ENCODE measurements at regions not wholly inside any gene's neighbourhood (a gene's known extent, or its start where the extent isn't known, plus 50 kb on each side); places are given as distances from the start of the nearest gene placed in this dataset.
"Not testable (repeated sequence)": the region's sequence is repeated elsewhere in the genome, so short reads cannot be mapped to it uniquely, and the experiment has no call there.

GRCh38 chr21:16427587-16428087 is 697.9 kb downstream of the USP25 start:
- H3K27ac Mint-ChIP-seq = no peak overlapping the region
- no peak overlapping the region for H3K4me3 Mint-ChIP-seq
- H3K9me3 Mint-ChIP-seq = peaks cover 8% of the 10 kb centered on the region
- H3K4me1 Mint-ChIP-seq (ENCODE audit: low read depth) = no peaks in the 10 kb centered on the region
- no peaks in the 10 kb centered on the region for H3K36me3 Mint-ChIP-seq (ENCODE audit: low read depth)
- no peaks in the 10 kb centered on the region for H3K27me3 Mint-ChIP-seq (ENCODE audit: low read depth)
- DNase-seq (ENCODE audit: low spot score) = no peak

DNA sequence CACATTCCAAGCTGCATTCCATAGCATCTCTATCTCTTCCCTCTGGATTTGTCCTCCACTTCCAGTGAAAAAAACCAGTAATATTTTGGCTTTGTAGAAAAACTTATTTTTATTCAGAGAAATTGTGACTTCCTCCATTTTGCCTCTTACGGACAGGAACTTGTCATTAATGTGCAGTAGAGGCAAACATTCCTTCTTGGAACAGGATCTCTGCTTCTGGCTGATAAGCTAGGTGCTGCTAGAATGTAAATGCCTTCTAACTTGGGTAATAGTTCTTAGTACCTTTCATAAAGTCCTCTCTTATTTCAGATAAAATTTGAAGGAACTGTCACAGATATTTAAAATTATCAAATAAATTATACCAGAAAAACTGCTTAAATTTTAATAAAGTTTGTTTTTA is 707.8 kb downstream of the USP25 start:
- H3K9me3 Mint-ChIP-seq = peaks cover 2% of the 10 kb centered on the region
- H3K27me3 Mint-ChIP-seq (ENCODE audit: low read depth) = no peaks in the 10 kb centered on the region
- no peaks in the 10 kb centered on the region for H3K4me1 Mint-ChIP-seq (ENCODE audit: low read depth)
- H3K4me3 Mint-ChIP-seq = no peak overlapping the region
- no peaks in the 10 kb centered on the region for H3K36me3 Mint-ChIP-seq (ENCODE audit: low read depth)
- no peak overlapping the region for H3K27ac Mint-ChIP-seq
- DNase-seq (ENCODE audit: low spot score) = no peak

GRCh38 chr21:16438761-16439160 is 709.0 kb downstream of the USP25 start:
- H3K27me3 Mint-ChIP-seq (ENCODE audit: low read depth) = no peaks in the 10 kb centered on the region
- H3K4me3 Mint-ChIP-seq = no peak overlapping the region
- H3K27ac Mint-ChIP-seq = no peak overlapping the region
- H3K4me1 Mint-ChIP-seq (ENCODE audit: low read depth) = no peaks in the 10 kb centered on the region
- DNase-seq (ENCODE audit: low spot score) = no peak
- H3K9me3 Mint-ChIP-seq = peaks cover 3% of the 10 kb centered on the region
- no peaks in the 10 kb centered on the region for H3K36me3 Mint-ChIP-seq (ENCODE audit: low read depth)

DNA sequence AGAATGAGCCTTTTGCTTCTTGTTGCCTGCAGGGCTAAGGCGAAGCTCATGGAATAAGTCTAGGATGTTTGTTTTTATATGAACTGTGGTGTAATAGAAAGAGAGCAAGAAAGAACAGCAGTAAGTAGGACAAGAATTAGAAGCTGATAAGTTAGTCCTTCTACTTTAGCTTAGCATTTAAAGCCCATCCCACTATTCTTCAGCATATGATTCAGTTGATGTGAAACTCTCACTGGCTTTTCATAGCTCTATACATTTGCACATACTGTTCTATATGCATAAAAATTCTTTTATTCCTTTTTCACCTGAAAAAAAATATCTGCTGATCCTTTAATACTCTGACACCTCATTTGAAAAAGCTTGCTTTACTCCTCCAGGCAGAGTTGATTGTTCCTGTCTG is 712.0 kb downstream of the USP25 start:
- Mint-ChIP-seq H3K36me3 (ENCODE audit: low read depth) (no peaks in the 10 kb centered on the region), H3K9me3 (peaks cover 9% of the 10 kb centered on the region), H3K27me3 (ENCODE audit: low read depth) (no peaks in the 10 kb centered on the region), H3K4me3 (no peak overlapping the region), H3K4me1 (ENCODE audit: low read depth) (no peaks in the 10 kb centered on the region), H3K27ac (no peak overlapping the region)
- no peak for DNase-seq (ENCODE audit: low spot score)

DNA sequence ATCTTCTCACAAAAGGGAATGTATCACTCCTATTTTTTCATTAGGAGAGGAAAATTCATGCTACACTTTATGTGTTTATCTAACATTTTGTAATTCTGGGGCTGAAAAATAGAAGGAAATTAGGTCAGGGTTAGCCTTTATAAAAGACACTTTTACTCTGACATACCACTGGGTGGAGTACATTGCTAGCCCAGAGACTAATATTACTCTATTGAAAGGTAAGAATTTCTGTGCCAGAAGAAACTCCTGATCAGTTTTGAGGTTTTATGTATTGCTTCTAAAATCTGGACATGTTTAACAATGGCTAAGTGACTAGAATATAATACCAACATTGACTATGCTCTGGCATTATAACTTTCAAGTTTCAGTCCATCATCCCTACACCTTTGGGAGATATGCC is 724.6 kb downstream of the USP25 start:
- no peaks in the 10 kb centered on the region for H3K4me1 Mint-ChIP-seq (ENCODE audit: low read depth)

DNA sequence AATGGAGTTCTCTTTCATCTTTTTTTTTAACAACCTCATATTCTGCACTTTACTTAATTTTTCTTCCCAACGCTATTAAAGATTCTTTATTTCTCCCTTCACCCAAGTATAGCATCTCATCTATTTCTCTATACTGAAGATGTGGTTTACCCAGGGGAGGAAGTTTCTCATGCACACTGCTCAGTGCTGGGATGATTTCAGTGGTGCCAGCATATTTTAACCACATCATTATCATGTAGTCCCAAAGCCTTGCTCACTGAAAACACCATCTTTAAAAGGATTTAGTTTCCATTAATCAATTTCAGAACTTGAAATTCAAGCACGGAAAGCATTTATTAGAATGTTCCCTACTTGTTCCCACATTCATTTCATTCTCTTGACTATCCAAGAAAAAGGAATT is 725.7 kb downstream of the USP25 start:
- Mint-ChIP-seq H3K4me1 (ENCODE audit: low read depth) (no peaks in the 10 kb centered on the region), H3K27ac (no peak overlapping the region), H3K9me3 (peaks cover 14% of the 10 kb centered on the region), H3K36me3 (ENCODE audit: low read depth) (no peaks in the 10 kb centered on the region), H3K27me3 (ENCODE audit: low read depth) (no peaks in the 10 kb centered on the region), H3K4me3 (no peak overlapping the region)
- DNase-seq (ENCODE audit: low spot score) = no peak

More for the DNA sequence above, 724.6 kb downstream of the USP25 start:
- Mint-ChIP-seq H3K36me3 (ENCODE audit: low read depth) (no peaks in the 10 kb centered on the region), H3K27me3 (ENCODE audit: low read depth) (no peaks in the 10 kb centered on the region), H3K9me3 (peaks cover 13% of the 10 kb centered on the region), H3K27ac (no peak overlapping the region), H3K4me3 (no peak overlapping the region)
- no peak for DNase-seq (ENCODE audit: low spot score)

DNA sequence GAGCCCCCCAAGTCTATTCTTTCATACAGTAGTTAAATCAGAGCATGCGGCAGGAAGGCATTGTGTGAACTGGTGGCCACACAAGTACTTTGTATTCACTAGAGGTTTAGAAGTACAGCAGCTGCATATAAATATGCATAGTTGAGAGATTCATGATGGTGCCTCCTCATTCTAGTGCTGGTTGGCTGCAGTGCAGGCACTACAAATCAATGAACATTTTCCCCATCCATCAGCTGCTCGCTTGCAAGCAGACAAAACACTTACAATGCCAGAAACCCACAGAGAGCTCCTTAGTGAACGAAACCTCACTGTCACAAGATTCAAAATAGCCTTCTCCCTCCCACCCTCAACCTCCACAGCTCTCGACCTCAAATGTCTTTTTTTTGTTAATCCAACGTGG is 726.2 kb downstream of the USP25 start:
- no peak overlapping the region for H3K4me3 Mint-ChIP-seq
- H3K9me3 Mint-ChIP-seq = peaks cover 14% of the 10 kb centered on the region
- DNase-seq (ENCODE audit: low spot score) = no peak
- H3K27me3 Mint-ChIP-seq (ENCODE audit: low read depth) = no peaks in the 10 kb centered on the region
- H3K4me1 Mint-ChIP-seq (ENCODE audit: low read depth) = no peaks in the 10 kb centered on the region
- H3K27ac Mint-ChIP-seq = no peak overlapping the region
- H3K36me3 Mint-ChIP-seq (ENCODE audit: low read depth) = no peaks in the 10 kb centered on the region

GRCh38 chr21:16457498-16457897 is 727.7 kb downstream of the USP25 start:
- no peak for DNase-seq (ENCODE audit: low spot score)
- Mint-ChIP-seq H3K4me1 (ENCODE audit: low read depth) (no peaks in the 10 kb centered on the region), H3K27me3 (ENCODE audit: low read depth) (no peaks in the 10 kb centered on the region), H3K36me3 (ENCODE audit: low read depth) (no peaks in the 10 kb centered on the region), H3K27ac (no peak overlapping the region), H3K4me3 (no peak overlapping the region), H3K9me3 (peaks cover 25% of the 10 kb centered on the region)

DNA sequence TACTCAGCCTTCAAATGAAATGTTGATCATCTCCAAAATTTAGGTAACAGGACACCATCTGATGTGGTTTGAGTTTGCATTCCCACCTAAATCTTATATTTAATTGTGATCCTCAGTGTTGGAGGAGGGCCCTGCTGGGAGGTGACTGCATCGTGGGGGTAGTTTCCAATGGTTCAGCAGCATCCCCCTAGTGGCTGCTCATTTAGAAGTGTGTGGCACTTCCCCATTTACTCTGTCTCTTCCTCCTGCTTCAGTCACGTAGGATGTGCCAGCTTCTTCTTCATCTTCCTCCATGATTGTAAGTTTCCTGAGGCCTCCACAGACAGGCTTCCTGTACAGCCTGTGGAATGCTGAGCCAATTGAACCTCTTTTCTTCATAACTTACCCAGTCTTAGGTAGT is 731.2 kb downstream of the USP25 start:
- Mint-ChIP-seq H3K4me1 (ENCODE audit: low read depth) (no peaks in the 10 kb centered on the region), H3K9me3 (peaks cover 32% of the 10 kb centered on the region), H3K27me3 (ENCODE audit: low read depth) (no peaks in the 10 kb centered on the region), H3K36me3 (ENCODE audit: low read depth) (no peaks in the 10 kb centered on the region), H3K4me3 (no peak overlapping the region), H3K27ac (no peak overlapping the region)
- DNase-seq (ENCODE audit: low spot score) = no peak

DNA sequence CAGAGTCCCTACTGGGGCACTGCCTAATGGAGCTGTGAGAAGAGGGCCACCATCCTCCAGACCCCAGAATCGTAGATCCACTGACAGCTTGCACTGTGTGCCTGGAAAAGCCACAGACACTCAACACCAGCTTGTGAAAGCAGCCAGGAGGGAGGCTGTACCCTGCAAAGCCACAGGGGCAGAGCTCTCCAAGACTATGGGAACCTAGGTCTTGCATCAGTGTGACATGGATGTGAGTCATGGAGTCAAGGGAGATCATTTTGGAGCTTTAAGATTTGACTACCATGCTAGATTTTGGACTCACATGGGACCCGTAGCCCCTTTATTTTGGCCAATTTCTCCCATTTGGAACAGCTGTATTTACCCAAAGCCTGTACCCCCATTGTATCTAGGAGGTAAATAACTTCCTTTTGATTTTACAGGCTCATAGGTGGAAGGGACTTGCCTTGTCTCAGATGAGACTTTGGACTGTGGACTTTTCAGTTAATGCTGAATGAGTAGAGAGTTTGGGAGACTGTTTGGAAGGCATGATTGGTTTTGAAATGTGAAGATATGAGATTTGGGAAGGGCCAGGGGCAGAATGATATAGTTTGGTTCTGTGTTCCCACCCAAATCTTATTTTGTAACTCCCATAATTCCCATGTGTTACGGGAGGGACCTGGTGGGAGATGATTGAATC is 734.6 kb downstream of the USP25 start:
- not testable (repeated sequence) for H3K36me3 Mint-ChIP-seq (ENCODE audit: low read depth); H3K4me3 Mint-ChIP-seq; H3K4me1 Mint-ChIP-seq (ENCODE audit: low read depth); DNase-seq (ENCODE audit: low spot score); H3K27me3 Mint-ChIP-seq (ENCODE audit: low read depth); H3K27ac Mint-ChIP-seq
- peaks cover 35% of the 10 kb centered on the region for H3K9me3 Mint-ChIP-seq

- Mint-ChIP-seq H3K4me3 (no peak overlapping the region), H3K27ac (no peak overlapping the region), H3K4me1 (ENCODE audit: low read depth) (no peaks in the 10 kb centered on the region), H3K36me3 (ENCODE audit: low read depth) (no peaks in the 10 kb centered on the region), H3K9me3 (peaks cover 27% of the 10 kb centered on the region), H3K27me3 (ENCODE audit: low read depth) (no peaks in the 10 kb centered on the region)
- no peak for DNase-seq (ENCODE audit: low spot score)
Observed at GRCh38 chr21:16468184-16468583, 738.4 kb downstream of the USP25 start.

- H3K9me3 Mint-ChIP-seq = peaks cover 32% of the 10 kb centered on the region
- no peaks in the 10 kb centered on the region for H3K4me1 Mint-ChIP-seq (ENCODE audit: low read depth)
- H3K36me3 Mint-ChIP-seq (ENCODE audit: low read depth) = no peaks in the 10 kb centered on the region
- DNase-seq (ENCODE audit: low spot score) = no peak
- H3K27me3 Mint-ChIP-seq (ENCODE audit: low read depth) = no peaks in the 10 kb centered on the region
- H3K4me3 Mint-ChIP-seq = no peak overlapping the region
- no peak overlapping the region for H3K27ac Mint-ChIP-seq
Observed at GRCh38 chr21:16473988-16474387, 744.2 kb downstream of the USP25 start.

DNA sequence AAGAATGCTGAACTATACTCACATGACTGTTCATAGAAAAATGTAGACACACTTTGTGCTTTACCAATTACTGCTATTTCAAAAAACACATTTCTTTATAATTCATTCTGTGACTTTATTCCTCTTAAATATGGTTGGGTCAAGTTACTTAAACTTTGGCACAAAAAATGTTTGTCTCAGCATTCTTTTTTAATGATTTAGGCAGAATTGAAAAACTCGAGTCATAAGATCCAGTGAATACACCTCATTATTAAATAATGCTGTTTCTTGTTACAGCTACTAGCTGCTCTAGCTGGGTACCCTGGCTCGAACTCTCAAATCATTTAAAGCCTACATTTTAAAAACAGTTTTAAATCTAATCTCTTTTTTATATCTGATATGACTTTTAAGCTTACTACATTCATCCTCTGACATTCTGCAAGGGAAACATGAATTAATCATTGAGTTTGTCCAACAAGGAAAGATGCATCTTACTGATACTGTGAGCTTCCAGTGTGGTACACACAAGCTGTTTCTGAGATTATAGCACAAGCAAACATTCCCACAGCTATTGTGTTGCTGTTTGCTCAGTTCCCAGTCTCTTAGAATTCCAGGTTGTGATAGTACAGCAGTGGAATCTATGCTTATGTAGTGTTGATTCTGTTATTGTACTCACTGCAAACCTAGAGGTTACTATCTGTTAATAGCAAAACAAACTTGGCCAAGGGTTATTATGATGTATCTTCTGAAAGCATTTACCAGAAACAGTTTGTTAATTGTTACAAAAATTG is 746.5 kb downstream of the USP25 start:
- H3K4me1 Mint-ChIP-seq (ENCODE audit: low read depth) = no peaks in the 10 kb centered on the region
- no peaks in the 10 kb centered on the region for H3K36me3 Mint-ChIP-seq (ENCODE audit: low read depth)
- H3K4me3 Mint-ChIP-seq = no peak overlapping the region
- peaks cover 34% of the 10 kb centered on the region for H3K9me3 Mint-ChIP-seq
- no peak overlapping the region for H3K27ac Mint-ChIP-seq
- no peak for DNase-seq (ENCODE audit: low spot score)
- no peaks in the 10 kb centered on the region for H3K27me3 Mint-ChIP-seq (ENCODE audit: low read depth)

GRCh38 chr21:16488042-16488441 is 758.3 kb downstream of the USP25 start:
- DNase-seq (ENCODE audit: low spot score) = no peak
- H3K27me3 Mint-ChIP-seq (ENCODE audit: low read depth) = no peaks in the 10 kb centered on the region
- no peak overlapping the region for H3K27ac Mint-ChIP-seq
- H3K9me3 Mint-ChIP-seq = peaks cover 26% of the 10 kb centered on the region
- no peaks in the 10 kb centered on the region for H3K36me3 Mint-ChIP-seq (ENCODE audit: low read depth)
- H3K4me1 Mint-ChIP-seq (ENCODE audit: low read depth) = no peaks in the 10 kb centered on the region
- H3K4me3 Mint-ChIP-seq = no peak overlapping the region
